K562 (cell line): ENCODE measurements at regions not wholly inside any gene's neighbourhood (a gene's known extent, or its start where the extent isn't known, plus 50 kb on each side); places are given as distances from the start of the nearest gene placed in this dataset.

Experiments
- GTF2B ChIP-seq: IDR thresholded peaks from 2 replicates; pipeline ENCODE4 v1.6.1; 2011; ENCODE audit not compliant: insufficient read length; ENCODE audit errors: extremely low read depth
- HMGN3 ChIP-seq: IDR thresholded peaks from 2 replicates; pipeline ENCODE4 v1.6.1; 2011; ENCODE audit warnings: borderline replicate concordance, low read depth, mild to moderate bottlenecking, mixed read lengths, low read length; ENCODE audit not compliant: insufficient read length; ENCODE audit errors: extremely low read depth
- MEIS2 ChIP-seq: fragments of 450-650 bp; IDR thresholded peaks from 2 replicates; pipeline ENCODE4 v1.6.1; 2014; ENCODE audit warnings: mild to moderate bottlenecking; ENCODE audit not compliant: partially characterized antibody
- POLR2H ChIP-seq: IDR thresholded peaks from 2 replicates; pipeline ENCODE4 v1.6.1; 2016; ENCODE audit warnings: missing genetic modification characterization, low read depth, mild to moderate bottlenecking, control low read depth, missing compliant biosample characterization, moderate library complexity
- ZBTB11 ChIP-seq, 3 experiments: fragments of 200-800 bp in 1 of 3; fragments of 250-450 bp in 1 of 3; fragments of 450-650 bp in 1 of 3; sonication (Bioruptor Pico) in 1 of 3; sonication (Bioruptor generic) in 1 of 3; formaldehyde crosslinking in 1 of 3; IDR thresholded peaks; 2 replicates each; pipeline versions ENCODE4 v1.6.1 to v1.8.0; 2016 to 2022; ENCODE audit warnings: mild to moderate bottlenecking in 2 of 3, missing genetic modification characterization in 2 of 3, missing compliant biosample characterization in 1 of 3, moderate library complexity in 1 of 3
- ZC3H8 ChIP-seq: fragments of 450-650 bp; IDR thresholded peaks from 2 replicates; pipeline ENCODE4 v1.6.1; 2017
- ZNF436 ChIP-seq: fragments of 250-450, 450-650 bp; sonication (Bioruptor Pico); formaldehyde crosslinking; IDR thresholded peaks from 2 replicates; pipeline ENCODE4 v1.7.0; 2020; ENCODE audit warnings: mild to moderate bottlenecking
- ZNF507 ChIP-seq: conservative IDR thresholded peaks from 2 replicates; pipeline ENCODE4 v1.6.1; 2017; ENCODE audit warnings: missing genetic modification characterization, missing compliant biosample characterization
- TF ChIP-seq, protein P1 (sequence below): sonication (generic); formaldehyde crosslinking; IDR thresholded peaks from 2 replicates; pipeline ENCODE4 v1.8.1; 2022; ENCODE audit warnings: missing genetic modification reagents
- TF ChIP-seq, protein P2 (sequence below), 2 experiments: fragments of 450-650 bp; formaldehyde crosslinking in 1 of 2; IDR thresholded peaks; 2 replicates each; pipeline versions ENCODE4 v1.4.0 to v1.6.1; 2014 to 2020; ENCODE audit warnings: mild to moderate bottlenecking in 2 of 2, borderline replicate concordance in 1 of 2, low read depth in 1 of 2
- TF ChIP-seq, protein P3 (sequence below): fragments of 450-650 bp; formaldehyde crosslinking; IDR thresholded peaks from 2 replicates; pipeline ENCODE4 v1.4.0; 2020; ENCODE audit warnings: mild to moderate bottlenecking, moderate library complexity

DNA sequence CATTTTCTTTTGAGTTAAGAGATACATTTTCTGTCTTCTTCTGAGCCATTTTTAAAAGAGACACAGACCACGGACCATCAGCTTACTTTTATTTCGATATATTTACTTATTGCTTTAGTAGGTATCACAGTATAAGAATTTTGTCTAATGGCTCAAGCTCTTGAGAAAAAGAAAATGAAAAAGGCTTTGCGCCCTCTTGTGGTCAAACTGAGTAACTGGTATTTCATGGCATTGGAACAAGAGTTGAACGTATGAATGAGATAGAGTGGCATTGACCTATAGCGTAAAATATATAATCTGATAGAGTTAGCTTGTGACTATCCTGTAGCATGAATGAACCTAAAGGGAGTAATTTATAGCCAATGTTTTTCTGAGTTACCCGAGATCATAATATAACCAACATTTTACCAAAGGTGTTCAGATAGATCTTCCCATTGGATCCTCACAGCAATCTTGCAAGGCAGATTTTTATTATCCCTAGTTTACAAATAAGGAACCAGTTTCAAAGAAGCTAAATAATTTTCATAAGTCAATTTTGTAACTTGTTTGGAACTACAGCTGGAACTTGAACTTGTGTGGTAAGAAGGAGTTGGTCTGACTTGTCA is 154.6 kb downstream of the POLR2M start (continued):
- TF ChIP-seq, protein P1, sequence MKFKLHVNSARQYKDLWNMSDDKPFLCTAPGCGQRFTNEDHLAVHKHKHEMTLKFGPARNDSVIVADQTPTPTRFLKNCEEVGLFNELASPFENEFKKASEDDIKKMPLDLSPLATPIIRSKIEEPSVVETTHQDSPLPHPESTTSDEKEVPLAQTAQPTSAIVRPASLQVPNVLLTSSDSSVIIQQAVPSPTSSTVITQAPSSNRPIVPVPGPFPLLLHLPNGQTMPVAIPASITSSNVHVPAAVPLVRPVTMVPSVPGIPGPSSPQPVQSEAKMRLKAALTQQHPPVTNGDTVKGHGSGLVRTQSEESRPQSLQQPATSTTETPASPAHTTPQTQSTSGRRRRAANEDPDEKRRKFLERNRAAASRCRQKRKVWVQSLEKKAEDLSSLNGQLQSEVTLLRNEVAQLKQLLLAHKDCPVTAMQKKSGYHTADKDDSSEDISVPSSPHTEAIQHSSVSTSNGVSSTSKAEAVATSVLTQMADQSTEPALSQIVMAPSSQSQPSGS, result no peak
- TF ChIP-seq ZBTB11 (CRISPR knock-in tag; IDR thresholded peaks at IDR 0.05) (no peak), ZNF507 (tag) (no peak), ZNF436 (CRISPR knock-in tag) (no peak), ZC3H8 (no peak), HMGN3 (no peak), MEIS2 (no peak), POLR2H (tag) (0 out of 2 replicates have a peak, but pooled peaks have one; percentile 19), GTF2B (no peak)
- TF ChIP-seq, protein P2, sequence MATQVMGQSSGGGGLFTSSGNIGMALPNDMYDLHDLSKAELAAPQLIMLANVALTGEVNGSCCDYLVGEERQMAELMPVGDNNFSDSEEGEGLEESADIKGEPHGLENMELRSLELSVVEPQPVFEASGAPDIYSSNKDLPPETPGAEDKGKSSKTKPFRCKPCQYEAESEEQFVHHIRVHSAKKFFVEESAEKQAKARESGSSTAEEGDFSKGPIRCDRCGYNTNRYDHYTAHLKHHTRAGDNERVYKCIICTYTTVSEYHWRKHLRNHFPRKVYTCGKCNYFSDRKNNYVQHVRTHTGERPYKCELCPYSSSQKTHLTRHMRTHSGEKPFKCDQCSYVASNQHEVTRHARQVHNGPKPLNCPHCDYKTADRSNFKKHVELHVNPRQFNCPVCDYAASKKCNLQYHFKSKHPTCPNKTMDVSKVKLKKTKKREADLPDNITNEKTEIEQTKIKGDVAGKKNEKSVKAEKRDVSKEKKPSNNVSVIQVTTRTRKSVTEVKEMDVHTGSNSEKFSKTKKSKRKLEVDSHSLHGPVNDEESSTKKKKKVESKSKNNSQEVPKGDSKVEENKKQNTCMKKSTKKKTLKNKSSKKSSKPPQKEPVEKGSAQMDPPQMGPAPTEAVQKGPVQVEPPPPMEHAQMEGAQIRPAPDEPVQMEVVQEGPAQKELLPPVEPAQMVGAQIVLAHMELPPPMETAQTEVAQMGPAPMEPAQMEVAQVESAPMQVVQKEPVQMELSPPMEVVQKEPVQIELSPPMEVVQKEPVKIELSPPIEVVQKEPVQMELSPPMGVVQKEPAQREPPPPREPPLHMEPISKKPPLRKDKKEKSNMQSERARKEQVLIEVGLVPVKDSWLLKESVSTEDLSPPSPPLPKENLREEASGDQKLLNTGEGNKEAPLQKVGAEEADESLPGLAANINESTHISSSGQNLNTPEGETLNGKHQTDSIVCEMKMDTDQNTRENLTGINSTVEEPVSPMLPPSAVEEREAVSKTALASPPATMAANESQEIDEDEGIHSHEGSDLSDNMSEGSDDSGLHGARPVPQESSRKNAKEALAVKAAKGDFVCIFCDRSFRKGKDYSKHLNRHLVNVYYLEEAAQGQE (IDR thresholded peaks at IDR 0.05; ENCODE audit: borderline replicate concordance), result peak; percentile 60; the same call in 1 of the 2 replicates
- TF ChIP-seq, protein P2 (CRISPR knock-in tag; IDR thresholded peaks at IDR 0.05; ENCODE audit: low read depth), result no peak
- TF ChIP-seq, protein P3, sequence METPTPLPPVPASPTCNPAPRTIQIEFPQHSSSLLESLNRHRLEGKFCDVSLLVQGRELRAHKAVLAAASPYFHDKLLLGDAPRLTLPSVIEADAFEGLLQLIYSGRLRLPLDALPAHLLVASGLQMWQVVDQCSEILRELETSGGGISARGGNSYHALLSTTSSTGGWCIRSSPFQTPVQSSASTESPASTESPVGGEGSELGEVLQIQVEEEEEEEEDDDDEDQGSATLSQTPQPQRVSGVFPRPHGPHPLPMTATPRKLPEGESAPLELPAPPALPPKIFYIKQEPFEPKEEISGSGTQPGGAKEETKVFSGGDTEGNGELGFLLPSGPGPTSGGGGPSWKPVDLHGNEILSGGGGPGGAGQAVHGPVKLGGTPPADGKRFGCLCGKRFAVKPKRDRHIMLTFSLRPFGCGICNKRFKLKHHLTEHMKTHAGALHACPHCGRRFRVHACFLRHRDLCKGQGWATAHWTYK (CRISPR knock-in tag), result no peak
